Loucy (cell line): ENCODE measurements at regions not wholly inside any gene's neighbourhood (a gene's known extent, or its start where the extent isn't known, plus 50 kb on each side); places are given as distances from the start of the nearest gene placed in this dataset.
A peak's percentile ranks its signal among the peaks of the same experiment; 100 is the strongest.

Experiments used
- H2AFZ ChIP-seq: fragments of 200-600 bp; sonication (generic); 2 replicates; pipeline ENCODE4 v1.6.0; 2016; ENCODE audit warnings: antibody characterized with exemption, mild to moderate bottlenecking, low read length, moderate library complexity
- H3F3A ChIP-seq: fragments of 200-600 bp; 2 replicates; pipeline ENCODE4 v1.6.0; 2016; ENCODE audit warnings: antibody characterized with exemption, low read depth, mild to moderate bottlenecking
- H3K27me3 ChIP-seq: fragments of 200-600 bp; sonication (generic); 2 replicates; pipeline ENCODE4 v1.6.1; 2014; ENCODE audit warnings: low read length, mild to moderate bottlenecking; ENCODE audit not compliant: insufficient read depth, poor library complexity, severe bottlenecking
- H3K36me3 ChIP-seq: fragments of 200-600 bp; sonication (generic); 2 replicates; pipeline ENCODE4 v1.6.1; 2016; ENCODE audit warnings: low read length; ENCODE audit not compliant: insufficient read depth
- H3K4me1 ChIP-seq: fragments of 200-600 bp; sonication (generic); 2 replicates; pipeline ENCODE4 v1.5.1; 2014; ENCODE audit warnings: low read length, mild to moderate bottlenecking; ENCODE audit not compliant: insufficient read depth, poor library complexity, severe bottlenecking
- H3K4me2 ChIP-seq: fragments of 200-600 bp; sonication (generic); 2 replicates; pipeline ENCODE4 v1.6.0; 2014; ENCODE audit warnings: antibody characterized with exemption, low read length, low read depth, mild to moderate bottlenecking; ENCODE audit not compliant: poor library complexity, severe bottlenecking
- H3K4me3 ChIP-seq: fragments of 200-600 bp; sonication (generic); 2 replicates; pipeline ENCODE4 v1.5.1; 2014; ENCODE audit warnings: low read length, mild to moderate bottlenecking, mixed read lengths; ENCODE audit not compliant: poor library complexity, severe bottlenecking
- H3K79me2 ChIP-seq: fragments of 200-600 bp; sonication (generic); 2 replicates; pipeline ENCODE4 v1.6.1; 2014; ENCODE audit warnings: low read length; ENCODE audit not compliant: insufficient read depth
- H3K9ac ChIP-seq: fragments of 200-600 bp; sonication (generic); 2 replicates; pipeline ENCODE4 v1.6.0; 2014; ENCODE audit warnings: mild to moderate bottlenecking, low read depth, low read length, moderate library complexity; ENCODE audit not compliant: poor library complexity, severe bottlenecking
- H3K9me2 ChIP-seq: fragments of 200-600 bp; sonication (generic); replicated peaks from 2 replicates; pipeline ENCODE4 v1.6.1; 2016; ENCODE audit warnings: low read depth, low read length, mixed read lengths
- H3K9me3 ChIP-seq: fragments of 200-600 bp; sonication (generic); 2 replicates; pipeline ENCODE4 v1.6.1; 2014; ENCODE audit warnings: mild to moderate bottlenecking, antibody characterized with exemption, low read length, low read depth; ENCODE audit not compliant: insufficient read depth
- H4K20me1 ChIP-seq: fragments of 200-600 bp; sonication (generic); 2 replicates; pipeline ENCODE4 v1.6.0; 2014; ENCODE audit warnings: antibody characterized with exemption, low read length, mild to moderate bottlenecking; ENCODE audit not compliant: insufficient read depth, poor library complexity, severe bottlenecking
- CTCF ChIP-seq: fragments of 200-600 bp; sonication (generic); conservative IDR thresholded peaks from 2 replicates; pipeline ENCODE4 v1.5.1; 2014; ENCODE audit warnings: mild to moderate bottlenecking, antibody characterized with exemption, low read length
- EZH2phosphoT487 ChIP-seq: fragments of 200-600 bp; IDR thresholded peaks from 2 replicates; pipeline ENCODE4 v1.6.1; 2018; ENCODE audit warnings: antibody characterized with exemption, mild to moderate bottlenecking, moderate library complexity, borderline replicate concordance

DNA sequence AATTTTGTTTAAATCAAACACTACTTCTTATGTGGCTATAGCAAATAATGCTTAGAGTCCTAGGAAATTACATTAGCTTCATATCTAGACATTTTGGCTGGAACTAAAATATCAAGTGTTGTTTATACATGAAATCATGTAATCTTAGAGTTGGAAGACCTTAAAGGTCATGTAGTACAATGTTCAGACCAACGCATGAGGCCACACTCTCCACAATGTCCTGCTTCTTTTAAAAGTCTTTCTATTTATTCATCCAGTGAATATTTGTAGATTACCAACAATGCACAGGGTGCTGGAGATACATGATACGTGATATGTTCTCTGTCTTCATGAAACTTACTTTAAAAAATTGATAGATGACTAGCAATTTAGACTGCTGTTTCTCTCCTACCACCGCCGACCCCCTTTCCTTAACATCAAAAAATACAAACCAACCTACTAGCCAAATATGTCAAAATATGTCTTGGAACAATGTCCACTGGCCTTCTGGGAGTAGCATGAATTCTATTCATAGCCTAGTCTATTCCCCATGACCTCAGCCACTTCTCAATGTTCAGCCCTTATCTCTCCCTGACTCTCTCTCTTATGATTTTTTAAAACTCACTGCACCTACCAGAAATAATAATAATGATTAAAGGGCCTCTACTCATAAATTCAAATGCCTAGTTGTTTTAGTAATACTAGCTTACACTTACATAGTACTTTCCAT, 59.5 kb upstream of the CAV2 start:
- no peaks in the 10 kb centered on the region for H4K20me1 ChIP-seq
- no peak overlapping the region for H3K4me2 ChIP-seq
- no peaks in the 10 kb centered on the region for H3K9me3 ChIP-seq
- no peak overlapping the region for H3K9ac ChIP-seq
- H3K36me3 ChIP-seq: no peaks in the 10 kb centered on the region
- TF ChIP-seq CTCF (no peak), EZH2phosphoT487 (no peak)
- H2AFZ ChIP-seq: 0 out of 2 replicates have a peak overlapping the region, but pooled peaks have one; percentile 55
- no peaks in the 10 kb centered on the region for H3F3A ChIP-seq
- H3K9me2 ChIP-seq: no peaks in the 10 kb centered on the region
- H3K4me1 ChIP-seq: no peaks in the 10 kb centered on the region
- H3K79me2 ChIP-seq: no peaks in the 10 kb centered on the region
- H3K4me3 ChIP-seq: no peak overlapping the region
- H3K27me3 ChIP-seq: no peaks in the 10 kb centered on the region

- H3K4me2 ChIP-seq: no peak overlapping the region
- no peaks in the 10 kb centered on the region for H3K27me3 ChIP-seq
- no peak overlapping the region for H3K4me3 ChIP-seq
- H3K9me3 ChIP-seq: no peaks in the 10 kb centered on the region
- no peaks in the 10 kb centered on the region for H3K4me1 ChIP-seq
- no peak overlapping the region for H3K9ac ChIP-seq
- H2AFZ ChIP-seq: no peak overlapping the region
- no peaks in the 10 kb centered on the region for H3K36me3 ChIP-seq
- no peaks in the 10 kb centered on the region for H4K20me1 ChIP-seq
- no peaks in the 10 kb centered on the region for H3K79me2 ChIP-seq
- no peak for TF ChIP-seq CTCF
- TF ChIP-seq EZH2phosphoT487: no peak
- H3F3A ChIP-seq: no peaks in the 10 kb centered on the region
- H3K9me2 ChIP-seq: no peaks in the 10 kb centered on the region
These were observed 58.0 kb upstream of the CAV2 start for GRCh38 chr7:116441534-116441933.

- no peak overlapping the region for H3K4me3 ChIP-seq
- H3K9me2 ChIP-seq: no peaks in the 10 kb centered on the region
- no peaks in the 10 kb centered on the region for H4K20me1 ChIP-seq
- H3K36me3 ChIP-seq: no peaks in the 10 kb centered on the region
- no peak overlapping the region for H3K4me2 ChIP-seq
- H3K27me3 ChIP-seq: no peaks in the 10 kb centered on the region
- H3K79me2 ChIP-seq: no peaks in the 10 kb centered on the region
- TF ChIP-seq EZH2phosphoT487 (no peak), CTCF (no peak)
- H3K9me3 ChIP-seq: no peaks in the 10 kb centered on the region
- no peak overlapping the region for H2AFZ ChIP-seq
- no peaks in the 10 kb centered on the region for H3K4me1 ChIP-seq
- H3F3A ChIP-seq: no peaks in the 10 kb centered on the region
- H3K9ac ChIP-seq: no peak overlapping the region
These were observed 56.4 kb upstream of the CAV2 start for GRCh38 chr7:116443101-116443523.
